ENCODE measurements at regions not wholly inside any gene's neighbourhood (a gene's known extent, or its start where the extent isn't known, plus 50 kb on each side); places are given as distances from the start of the nearest gene placed in this dataset.

DNA sequence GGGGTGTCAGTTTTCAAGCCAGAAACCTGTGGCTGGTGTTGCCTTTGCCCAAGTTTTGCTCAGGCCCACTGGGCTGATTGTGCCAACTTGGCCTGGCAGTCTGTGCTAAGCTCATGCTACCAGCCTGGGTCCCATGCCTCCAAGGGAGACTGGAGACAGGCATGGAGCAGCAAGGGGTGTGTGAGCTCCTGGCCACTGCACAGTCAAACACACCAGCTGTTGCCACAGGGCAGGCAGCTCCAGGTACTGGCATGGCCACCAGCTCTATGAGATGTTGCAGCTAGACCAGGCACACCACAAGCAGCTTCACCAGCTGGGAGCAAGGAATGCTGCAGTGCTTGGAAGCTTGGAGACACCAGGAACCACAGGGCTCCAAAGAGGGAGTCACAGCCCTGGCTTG lies 638.8 kb downstream of the PLOD2 start:
- H3K9me3 ChIP-seq = no peaks in the 10 kb centered on the region
- H3K4me3 ChIP-seq = no peak overlapping the region
- intact Hi-C loops (cut with DNase I; ENCODE audit: low total_unique reads) = loop anchor here (10.0 kb wide), 1 partner anchor 1217 kb away; no protein-coding TSS in a partner anchor
- no peaks in the 10 kb centered on the region for H3K4me1 ChIP-seq
- no peaks in the 10 kb centered on the region for H3K36me3 ChIP-seq
- no peak for DNase-seq (ENCODE audit: low spot score in 2 of 2)
- TF ChIP-seq POLR2AphosphoS5 (IDR thresholded peaks at IDR 0.05) (no peak), POLR2A (IDR thresholded peaks at IDR 0.05) (no peak)
- TF ChIP-seq, protein P1, sequence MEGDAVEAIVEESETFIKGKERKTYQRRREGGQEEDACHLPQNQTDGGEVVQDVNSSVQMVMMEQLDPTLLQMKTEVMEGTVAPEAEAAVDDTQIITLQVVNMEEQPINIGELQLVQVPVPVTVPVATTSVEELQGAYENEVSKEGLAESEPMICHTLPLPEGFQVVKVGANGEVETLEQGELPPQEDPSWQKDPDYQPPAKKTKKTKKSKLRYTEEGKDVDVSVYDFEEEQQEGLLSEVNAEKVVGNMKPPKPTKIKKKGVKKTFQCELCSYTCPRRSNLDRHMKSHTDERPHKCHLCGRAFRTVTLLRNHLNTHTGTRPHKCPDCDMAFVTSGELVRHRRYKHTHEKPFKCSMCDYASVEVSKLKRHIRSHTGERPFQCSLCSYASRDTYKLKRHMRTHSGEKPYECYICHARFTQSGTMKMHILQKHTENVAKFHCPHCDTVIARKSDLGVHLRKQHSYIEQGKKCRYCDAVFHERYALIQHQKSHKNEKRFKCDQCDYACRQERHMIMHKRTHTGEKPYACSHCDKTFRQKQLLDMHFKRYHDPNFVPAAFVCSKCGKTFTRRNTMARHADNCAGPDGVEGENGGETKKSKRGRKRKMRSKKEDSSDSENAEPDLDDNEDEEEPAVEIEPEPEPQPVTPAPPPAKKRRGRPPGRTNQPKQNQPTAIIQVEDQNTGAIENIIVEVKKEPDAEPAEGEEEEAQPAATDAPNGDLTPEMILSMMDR (IDR thresholded peaks at IDR 0.05) = no peak
- H3K27me3 ChIP-seq = no peaks in the 10 kb centered on the region
- H3K27ac ChIP-seq = no peak overlapping the region

GRCh38 chr3:145522893-145523651 lies 637.9 kb downstream of the PLOD2 start:
- Histone ChIP-seq H3K27ac (no peak overlapping the region), H3K9me3 (no peaks in the 10 kb centered on the region), H3K4me3 (no peak overlapping the region), H3K27me3 (no peaks in the 10 kb centered on the region), H3K36me3 (no peaks in the 10 kb centered on the region), H3K4me1 (no peaks in the 10 kb centered on the region)
- DNase-seq (ENCODE audit: low spot score in 2 of 2) = no peak
- intact Hi-C loops (cut with DNase I; ENCODE audit: low total_unique reads) = loop anchor here (10.0 kb wide), 1 partner anchor 1218 kb away; no protein-coding TSS in a partner anchor
- TF ChIP-seq, protein P1 (IDR thresholded peaks at IDR 0.05) = no peak
- no peak for TF ChIP-seq POLR2AphosphoS5 (IDR thresholded peaks at IDR 0.05)
- no peak for TF ChIP-seq POLR2A (IDR thresholded peaks at IDR 0.05)

DNA sequence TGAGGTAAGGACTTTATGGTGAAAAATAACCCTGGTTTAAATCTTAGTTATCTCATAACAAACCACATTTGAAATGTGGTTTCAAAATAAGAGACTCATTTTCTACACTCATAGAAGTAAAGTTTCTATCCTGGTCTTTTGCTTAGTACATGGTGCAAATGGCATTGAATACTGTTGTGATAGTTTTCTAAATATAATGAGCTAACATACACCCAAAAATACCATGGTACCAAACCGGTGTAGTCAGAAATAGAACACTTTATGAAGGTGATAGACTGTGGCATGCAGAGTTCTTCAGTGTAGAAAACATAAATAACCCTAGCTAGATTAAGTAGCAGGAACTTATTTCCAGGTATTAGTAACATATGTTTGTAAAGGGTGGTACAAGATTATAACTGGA lies 629.4 kb downstream of the PLOD2 start:
- Histone ChIP-seq H3K27me3 (no peaks in the 10 kb centered on the region), H3K4me3 (no peak overlapping the region), H3K36me3 (no peaks in the 10 kb centered on the region), H3K4me1 (no peaks in the 10 kb centered on the region), H3K27ac (no peak overlapping the region), H3K9me3 (no peaks in the 10 kb centered on the region)
- intact Hi-C loops (cut with DNase I; ENCODE audit: low total_unique reads) = no loop called here
- TF ChIP-seq POLR2A (IDR thresholded peaks at IDR 0.05) = no peak
- TF ChIP-seq, protein P1 (IDR thresholded peaks at IDR 0.05) = no peak
- no peak for TF ChIP-seq POLR2AphosphoS5 (IDR thresholded peaks at IDR 0.05)
- no peak for DNase-seq (ENCODE audit: low spot score in 2 of 2)

DNA sequence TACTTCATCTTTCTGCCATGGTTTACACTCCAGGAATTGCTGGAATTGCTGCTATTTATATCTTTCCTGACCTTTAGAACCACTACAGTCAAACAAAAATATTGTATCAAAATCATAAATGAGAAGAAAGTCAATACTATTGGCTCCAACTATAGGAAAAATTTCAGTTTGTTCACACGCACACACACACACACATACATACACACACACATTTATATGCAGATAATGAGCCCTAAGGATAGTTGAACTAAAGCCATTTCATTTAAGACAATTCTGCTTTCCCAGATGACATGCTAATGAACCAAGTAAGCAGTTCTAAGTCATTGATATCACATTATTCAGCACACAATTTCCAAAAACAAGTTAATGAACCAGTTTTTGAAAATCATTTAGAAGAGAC lies 627.3 kb downstream of the PLOD2 start:
- TF ChIP-seq, protein P1 (IDR thresholded peaks at IDR 0.05) = no peak
- no peak for TF ChIP-seq POLR2AphosphoS5 (IDR thresholded peaks at IDR 0.05)
- no peak for TF ChIP-seq POLR2A (IDR thresholded peaks at IDR 0.05)
- Histone ChIP-seq H3K36me3 (no peaks in the 10 kb centered on the region), H3K4me1 (no peaks in the 10 kb centered on the region), H3K9me3 (no peaks in the 10 kb centered on the region), H3K27ac (no peak overlapping the region), H3K27me3 (no peaks in the 10 kb centered on the region), H3K4me3 (no peak overlapping the region)
- DNase-seq (ENCODE audit: low spot score in 2 of 2) = no peak
- intact Hi-C loops (cut with DNase I; ENCODE audit: low total_unique reads) = no loop called here

- no peaks in the 10 kb centered on the region for H3K27me3 ChIP-seq
- no peaks in the 10 kb centered on the region for H3K36me3 ChIP-seq
- DNase-seq (ENCODE audit: low spot score in 2 of 2) = no peak
- no peak overlapping the region for H3K27ac ChIP-seq
- intact Hi-C loops (cut with DNase I; ENCODE audit: low total_unique reads) = no loop called here
- no peak overlapping the region for H3K4me3 ChIP-seq
- H3K4me1 ChIP-seq = no peaks in the 10 kb centered on the region
- TF ChIP-seq, protein P1 (IDR thresholded peaks at IDR 0.05) = no peak
- TF ChIP-seq POLR2A (IDR thresholded peaks at IDR 0.05) = no peak
- no peak for TF ChIP-seq POLR2AphosphoS5 (IDR thresholded peaks at IDR 0.05)
- no peaks in the 10 kb centered on the region for H3K9me3 ChIP-seq
Measured at GRCh38 chr3:145536461-145536860, 624.5 kb downstream of the PLOD2 start.

All from breast epithelium (tissue), 4 donors.